HepG2 (cell line): ENCODE measurements at regions not wholly inside any gene's neighbourhood (a gene's known extent, or its start where the extent isn't known, plus 50 kb on each side); places are given as distances from the start of the nearest gene placed in this dataset.

ENCODE experiments used
- ATAC-seq: fragments of 200-7000 bp; cut with Tn5 transposase; 3 replicates; pipeline ENCODE4 v1.9.1; 2020; ENCODE audit warnings: mild to moderate bottlenecking, moderate library complexity
- BruUV-seq: library from RNA; stranded (reverse); fragments of 400-500 nt; replicated peaks from 2 replicates; lab custom pipeline; 2021; lab: Mats Ljungman, UMichigan
- CTCF ChIA-PET: fragments of 300-600 bp; formaldehyde crosslinking; extraction: SDS; loops from one replicate; lab custom pipeline; 2021; ENCODE audit warnings: low total read pairs, inconsistent platforms, low intra/inter-chr PET ratio; lab: Yijun Ruan, JAX
- POLR2A ChIA-PET: fragments of 350-600 bp; sonication (Branson Sonifier 250); formaldehyde crosslinking; loops from one replicate; lab custom pipeline; 2020; ENCODE audit warnings: antibody characterized with exemption, inconsistent platforms; lab: Yijun Ruan, JAX
- DNase-seq: peaks from one replicate; pipeline ENCODE4 v3.0.0-alpha.2; 2015; ENCODE audit warnings: low spot score
- FAIRE-seq: peaks from 3 replicates; lab custom pipeline; 2011; peaks lifted over from hg19 to GRCh38; lab: Jason Lieb, UNC
- H2AFZ ChIP-seq: one replicate; pipeline ENCODE4 v1.6.1; 2011; ENCODE audit warnings: low read length, inconsistent platforms
- H3K27ac ChIP-seq: fragments of 300-600 bp; 3 replicates; pipeline ENCODE4 v1.8.0; 2011; ENCODE audit warnings: mixed run types, mild to moderate bottlenecking, mixed read lengths, low read length, inconsistent platforms; ENCODE audit not compliant: insufficient read depth; ENCODE audit errors: extremely low read length
- H3K27me3 ChIP-seq, 2 experiments: fragments of 200-600 bp in 1 of 2; 2 replicates in 1 of 2; 3 replicates in 1 of 2; pipeline versions ENCODE4 v1.6.0 to v1.8.0; 2011; ENCODE audit warnings: low read length in 2 of 2, mild to moderate bottlenecking in 2 of 2, moderate library complexity in 2 of 2, inconsistent platforms in 1 of 2; ENCODE audit not compliant: insufficient read depth in 2 of 2, control insufficient read depth in 1 of 2
- H3K36me3 ChIP-seq, 2 experiments: fragments of 200-600 bp in 1 of 2; replicated peaks in 1 of 2; 2 replicates in 1 of 2; 3 replicates in 1 of 2; pipeline versions ENCODE4 v1.5.1 to v1.8.0; 2011; ENCODE audit warnings: low read length in 2 of 2, inconsistent platforms in 1 of 2; ENCODE audit not compliant: insufficient read depth in 2 of 2, control insufficient read depth in 1 of 2
- H3K4me1 ChIP-seq: 2 replicates; pipeline ENCODE4 v1.5.1; 2012; ENCODE audit warnings: low read length, inconsistent platforms; ENCODE audit not compliant: insufficient read depth
- H3K4me2 ChIP-seq: 2 replicates; pipeline ENCODE4 v1.6.0; 2011; ENCODE audit warnings: low read depth, low read length, inconsistent platforms
- H3K4me3 ChIP-seq, 3 experiments: fragments of 200-600 bp in 1 of 3; sonication (generic), shearing (Covaris generic) in 1 of 3; replicated peaks in 1 of 3; 2 replicates each; pipeline ENCODE4 v1.5.1; 2011 to 2016; ENCODE audit warnings: low read length in 3 of 3, inconsistent platforms in 2 of 3, low read depth in 2 of 3, mild to moderate bottlenecking in 2 of 3, control low read depth in 1 of 3, mixed read lengths in 1 of 3; ENCODE audit not compliant: insufficient read depth in 1 of 3
- H3K79me2 ChIP-seq: one replicate; pipeline ENCODE4 v1.6.1; 2011; ENCODE audit warnings: low read length, inconsistent platforms; ENCODE audit not compliant: insufficient read depth
- H3K9ac ChIP-seq: 2 replicates; pipeline ENCODE4 v1.6.0; 2011; ENCODE audit warnings: mild to moderate bottlenecking, low read depth, low read length, inconsistent platforms; ENCODE audit not compliant: insufficient read depth
- H3K9me3 ChIP-seq: 2 replicates; pipeline ENCODE4 v1.5.1; 2012; ENCODE audit warnings: mild to moderate bottlenecking, low read length
- H4K20me1 ChIP-seq: 2 replicates; pipeline ENCODE4 v1.6.0; 2011; ENCODE audit warnings: inconsistent platforms, mild to moderate bottlenecking, low read length, moderate library complexity; ENCODE audit not compliant: insufficient read depth
- FOXC1 ChIP-seq: sonication (generic); formaldehyde crosslinking; IDR thresholded peaks from 2 replicates; pipeline ENCODE4 v1.8.0; 2022; ENCODE audit warnings: mild to moderate bottlenecking, missing genetic modification reagents, borderline replicate concordance
- PITX1 ChIP-seq: sonication (generic); formaldehyde crosslinking; IDR thresholded peaks from 2 replicates; pipeline ENCODE4 v1.5.1; 2020; ENCODE audit warnings: mild to moderate bottlenecking, missing genetic modification reagents
- SATB2 ChIP-seq: sonication (generic); formaldehyde crosslinking; IDR thresholded peaks from 2 replicates; pipeline ENCODE4 v1.5.0; 2020; ENCODE audit warnings: missing genetic modification reagents
- ZFP36L2 ChIP-seq: sonication (generic); formaldehyde crosslinking; IDR thresholded peaks from 2 replicates; pipeline ENCODE4 v1.4.0; 2020; ENCODE audit warnings: missing genetic modification reagents
- WGBS: methylation state at CpG from one replicate; pipeline ENCODE4 v1.1.6; 2017; ENCODE audit warnings: low lambda C conversion rate; 5-methylcytosine and 5-hydroxymethylcytosine counted together
- in situ Hi-C: cut with HindIII; loops from 2 replicates; pipeline ENCODE4 v1.10.0; 2017; ENCODE audit warnings: low pct_unique_long_range_greater_than_20kb; ENCODE audit not compliant: extremely low pct_ligation_motif_present
- intact Hi-C: fragments of 100-400 bp; cut with micrococcal nuclease; formaldehyde crosslinking; loops from one replicate; pipeline ENCODE4 v1.10.0; 2022; ENCODE audit not compliant: unreplicated experiment
- TF ChIP-seq, protein P1 (sequence below): sonication (generic); formaldehyde crosslinking; IDR thresholded peaks from 2 replicates; pipeline ENCODE4 v1.8.0; 2022; ENCODE audit warnings: low read depth, missing genetic modification reagents
- TF ChIP-seq, protein P2 (sequence below): sonication (generic); formaldehyde crosslinking; IDR thresholded peaks from 2 replicates; pipeline ENCODE4 v1.4.0; 2020; ENCODE audit warnings: mild to moderate bottlenecking, missing genetic modification reagents, borderline replicate concordance
- TF ChIP-seq, protein P3 (sequence below): sonication (generic); formaldehyde crosslinking; IDR thresholded peaks from 2 replicates; pipeline ENCODE4 v1.4.0; 2020; ENCODE audit warnings: missing genetic modification reagents, borderline replicate concordance

DNA sequence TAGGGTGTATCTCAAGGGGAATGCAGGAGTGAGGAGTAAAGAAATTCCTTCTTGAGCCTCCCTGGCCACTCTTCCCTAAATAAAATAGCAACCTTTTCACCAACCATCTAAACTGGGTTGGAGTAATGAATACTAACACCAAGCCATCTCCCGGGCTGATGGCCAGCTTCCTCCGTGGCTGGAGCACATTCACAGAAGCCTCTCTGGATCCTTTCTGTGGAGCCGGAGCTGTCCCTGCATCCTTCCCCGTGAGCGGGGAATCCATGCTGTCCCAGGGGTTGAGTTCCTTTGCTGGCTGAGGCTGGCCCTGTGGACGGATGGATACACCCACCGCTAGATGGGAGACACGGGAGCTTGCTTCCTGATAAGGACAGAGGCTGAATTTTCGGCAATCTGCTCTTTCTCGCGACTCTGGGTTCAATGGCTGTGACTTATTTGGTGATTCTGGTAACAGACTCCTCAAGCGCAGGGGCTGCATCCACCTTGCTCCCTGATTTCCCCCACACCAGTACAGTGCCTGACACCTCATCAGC lies 370.3 kb downstream of the ZNF536 start:
- H3K79me2 ChIP-seq: no peaks in the 10 kb centered on the region
- no TSS peak for BruUV-seq

More for the DNA sequence above, 370.3 kb downstream of the ZNF536 start:
- no peak overlapping the region for H3K4me3 ChIP-seq
- no peaks in the 10 kb centered on the region for H3K4me1 ChIP-seq
- no peak overlapping the region for H3K27ac ChIP-seq
- H3K27me3 ChIP-seq: no peaks in the 10 kb centered on the region; a peak in 1 of 5 replicates
- no peak overlapping the region for H3K4me2 ChIP-seq
- H2AFZ ChIP-seq: no peak overlapping the region
- H3K9ac ChIP-seq: no peak overlapping the region
- ChIA-PET POLR2A (no interaction called here), CTCF (no interaction called here)
- H3K9me3 ChIP-seq: peaks cover 2% of the 10 kb centered on the region; the same call in 1 of the 2 replicates
- intact Hi-C loops (no loop called here), in situ Hi-C loops (no loop called here)
- ATAC-seq: no peak
- TF ChIP-seq, protein P1, sequence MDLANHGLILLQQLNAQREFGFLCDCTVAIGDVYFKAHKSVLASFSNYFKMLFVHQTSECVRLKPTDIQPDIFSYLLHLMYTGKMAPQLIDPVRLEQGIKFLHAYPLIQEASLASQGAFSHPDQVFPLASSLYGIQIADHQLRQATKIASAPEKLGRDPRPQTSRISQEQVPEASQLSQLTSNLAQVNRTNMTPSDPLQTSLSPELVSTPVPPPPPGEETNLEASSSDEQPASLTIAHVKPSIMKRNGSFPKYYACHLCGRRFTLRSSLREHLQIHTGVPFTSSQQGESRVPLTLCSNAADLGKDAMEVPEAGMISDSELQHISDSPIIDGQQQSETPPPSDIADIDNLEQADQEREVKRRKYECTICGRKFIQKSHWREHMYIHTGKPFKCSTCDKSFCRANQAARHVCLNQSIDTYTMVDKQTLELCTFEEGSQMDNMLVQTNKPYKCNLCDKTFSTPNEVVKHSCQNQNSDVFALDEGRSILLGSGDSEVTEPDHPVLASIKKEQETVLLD: no peak
- TF ChIP-seq, protein P2, sequence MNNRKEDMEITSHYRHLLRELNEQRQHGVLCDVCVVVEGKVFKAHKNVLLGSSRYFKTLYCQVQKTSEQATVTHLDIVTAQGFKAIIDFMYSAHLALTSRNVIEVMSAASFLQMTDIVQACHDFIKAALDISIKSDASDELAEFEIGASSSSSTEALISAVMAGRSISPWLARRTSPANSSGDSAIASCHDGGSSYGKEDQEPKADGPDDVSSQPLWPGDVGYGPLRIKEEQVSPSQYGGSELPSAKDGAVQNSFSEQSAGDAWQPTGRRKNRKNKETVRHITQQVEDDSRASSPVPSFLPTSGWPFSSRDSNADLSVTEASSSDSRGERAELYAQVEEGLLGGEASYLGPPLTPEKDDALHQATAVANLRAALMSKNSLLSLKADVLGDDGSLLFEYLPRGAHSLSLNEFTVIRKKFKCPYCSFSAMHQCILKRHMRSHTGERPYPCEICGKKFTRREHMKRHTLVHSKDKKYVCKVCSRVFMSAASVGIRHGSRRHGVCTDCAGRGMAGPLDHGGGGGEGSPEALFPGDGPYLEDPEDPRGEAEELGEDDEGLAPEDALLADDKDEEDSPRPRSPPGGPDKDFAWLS (CRISPR knock-in tag): no peak
- TF ChIP-seq, protein P3, sequence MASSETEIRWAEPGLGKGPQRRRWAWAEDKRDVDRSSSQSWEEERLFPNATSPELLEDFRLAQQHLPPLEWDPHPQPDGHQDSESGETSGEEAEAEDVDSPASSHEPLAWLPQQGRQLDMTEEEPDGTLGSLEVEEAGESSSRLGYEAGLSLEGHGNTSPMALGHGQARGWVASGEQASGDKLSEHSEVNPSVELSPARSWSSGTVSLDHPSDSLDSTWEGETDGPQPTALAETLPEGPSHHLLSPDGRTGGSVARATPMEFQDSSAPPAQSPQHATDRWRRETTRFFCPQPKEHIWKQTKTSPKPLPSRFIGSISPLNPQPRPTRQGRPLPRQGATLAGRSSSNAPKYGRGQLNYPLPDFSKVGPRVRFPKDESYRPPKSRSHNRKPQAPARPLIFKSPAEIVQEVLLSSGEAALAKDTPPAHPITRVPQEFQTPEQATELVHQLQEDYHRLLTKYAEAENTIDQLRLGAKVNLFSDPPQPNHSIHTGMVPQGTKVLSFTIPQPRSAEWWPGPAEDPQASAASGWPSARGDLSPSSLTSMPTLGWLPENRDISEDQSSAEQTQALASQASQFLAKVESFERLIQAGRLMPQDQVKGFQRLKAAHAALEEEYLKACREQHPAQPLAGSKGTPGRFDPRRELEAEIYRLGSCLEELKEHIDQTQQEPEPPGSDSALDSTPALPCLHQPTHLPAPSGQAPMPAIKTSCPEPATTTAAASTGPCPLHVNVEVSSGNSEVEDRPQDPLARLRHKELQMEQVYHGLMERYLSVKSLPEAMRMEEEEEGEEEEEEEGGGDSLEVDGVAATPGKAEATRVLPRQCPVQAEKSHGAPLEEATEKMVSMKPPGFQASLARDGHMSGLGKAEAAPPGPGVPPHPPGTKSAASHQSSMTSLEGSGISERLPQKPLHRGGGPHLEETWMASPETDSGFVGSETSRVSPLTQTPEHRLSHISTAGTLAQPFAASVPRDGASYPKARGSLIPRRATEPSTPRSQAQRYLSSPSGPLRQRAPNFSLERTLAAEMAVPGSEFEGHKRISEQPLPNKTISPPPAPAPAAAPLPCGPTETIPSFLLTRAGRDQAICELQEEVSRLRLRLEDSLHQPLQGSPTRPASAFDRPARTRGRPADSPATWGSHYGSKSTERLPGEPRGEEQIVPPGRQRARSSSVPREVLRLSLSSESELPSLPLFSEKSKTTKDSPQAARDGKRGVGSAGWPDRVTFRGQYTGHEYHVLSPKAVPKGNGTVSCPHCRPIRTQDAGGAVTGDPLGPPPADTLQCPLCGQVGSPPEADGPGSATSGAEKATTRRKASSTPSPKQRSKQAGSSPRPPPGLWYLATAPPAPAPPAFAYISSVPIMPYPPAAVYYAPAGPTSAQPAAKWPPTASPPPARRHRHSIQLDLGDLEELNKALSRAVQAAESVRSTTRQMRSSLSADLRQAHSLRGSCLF (CRISPR knock-in tag): no peak
- TF ChIP-seq PITX1 (CRISPR knock-in tag) (no peak), ZFP36L2 (CRISPR knock-in tag) (no peak), SATB2 (CRISPR knock-in tag) (no peak), FOXC1 (CRISPR knock-in tag) (no peak)
- DNase-seq: no peak
- no peaks in the 10 kb centered on the region for H3K36me3 ChIP-seq
- H4K20me1 ChIP-seq: no peaks in the 10 kb centered on the region
- 18% methylated on average over 10 of the region's 12 CpGs for WGBS
- FAIRE-seq: no peak
